ENCODE measurements at regions not wholly inside any gene's neighbourhood (a gene's known extent, or its start where the extent isn't known, plus 50 kb on each side); places are given as distances from the start of the nearest gene placed in this dataset.

- Mint-ChIP-seq H3K9me3 (peaks cover 45% of the 10 kb centered on the region), H3K4me1 (ENCODE audit: low read depth) (peaks cover 8% of the 10 kb centered on the region), H3K27me3 (no peaks in the 10 kb centered on the region), H3K4me3 (no peak overlapping the region), H3K27ac (no peak overlapping the region), H3K36me3 (ENCODE audit: low read depth) (peaks cover 10% of the 10 kb centered on the region)
- intact Hi-C loops (cut with micrococcal nuclease): no loop called here
Observed at GRCh38 chr18:10229458-10229857, 225.0 kb upstream of the APCDD1 start.

DNA sequence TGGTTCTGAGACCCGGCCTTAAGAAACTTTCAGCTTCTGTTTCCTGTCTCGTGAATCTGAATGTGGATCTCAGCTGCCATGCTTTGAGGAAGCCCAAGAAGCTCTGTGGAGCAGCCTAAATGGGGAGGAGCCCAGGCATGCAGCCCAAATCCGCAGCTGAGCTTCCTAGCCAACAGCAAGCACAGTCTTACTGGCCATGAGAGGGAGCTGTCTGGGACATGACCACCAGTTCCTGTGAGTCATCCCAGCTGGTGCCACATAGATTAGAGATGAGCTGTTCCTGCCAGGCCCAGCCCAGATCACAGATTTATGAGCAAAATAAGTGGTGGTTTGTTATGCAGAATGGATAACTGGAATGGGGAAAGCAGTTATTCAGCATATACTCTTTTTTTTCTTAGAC is 224.4 kb upstream of the APCDD1 start:
- Mint-ChIP-seq H3K27me3 (no peaks in the 10 kb centered on the region), H3K4me3 (no peak overlapping the region), H3K4me1 (ENCODE audit: low read depth) (peaks cover 13% of the 10 kb centered on the region), H3K36me3 (ENCODE audit: low read depth) (peaks cover 10% of the 10 kb centered on the region), H3K9me3 (peaks cover 39% of the 10 kb centered on the region), H3K27ac (no peak overlapping the region)
- intact Hi-C loops (cut with micrococcal nuclease): no loop called here

DNA sequence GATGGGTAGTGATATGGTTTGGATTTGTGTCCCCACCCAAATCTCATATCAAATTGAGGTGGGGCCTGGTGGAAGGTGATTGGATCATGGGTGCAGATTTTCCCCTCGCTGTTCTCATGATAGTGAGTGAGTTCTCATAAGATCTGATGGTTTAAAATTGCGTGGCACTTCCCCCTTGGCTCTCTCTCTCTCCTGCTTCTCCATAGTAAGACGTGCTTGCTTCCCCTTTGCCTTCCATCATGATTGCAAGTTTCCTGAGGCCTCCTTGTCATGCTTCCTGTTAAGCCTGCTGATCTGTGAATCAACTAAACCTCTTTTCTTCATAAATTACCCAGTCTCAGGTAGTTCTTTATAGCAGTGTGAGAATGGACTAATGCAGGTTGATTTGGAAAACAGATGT is 223.2 kb upstream of the APCDD1 start:
- intact Hi-C loops (cut with micrococcal nuclease): no loop called here
- no peak overlapping the region for H3K27ac Mint-ChIP-seq
- peaks cover 10% of the 10 kb centered on the region for H3K36me3 Mint-ChIP-seq (ENCODE audit: low read depth)

DNA sequence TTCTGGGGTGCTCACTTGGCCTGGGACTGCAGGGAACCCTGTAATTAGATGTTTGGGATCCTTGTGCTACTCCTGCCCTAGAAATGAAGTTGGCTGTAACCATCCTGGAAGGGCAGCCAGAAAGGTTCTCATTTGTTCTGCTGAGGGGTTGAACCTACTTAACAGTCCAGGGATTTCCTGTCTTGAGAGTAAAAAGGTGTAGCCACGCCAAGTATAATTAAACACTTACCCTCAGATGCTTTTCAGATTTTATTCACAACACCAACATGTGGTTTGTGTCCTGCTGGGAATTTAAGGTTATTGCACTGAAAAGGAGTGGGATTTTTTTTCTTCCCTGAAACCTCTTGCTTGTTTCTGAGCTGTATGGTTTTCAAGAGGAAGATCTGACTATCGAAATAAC is 222.4 kb upstream of the APCDD1 start:
- no peaks in the 10 kb centered on the region for H3K27me3 Mint-ChIP-seq
- no peak overlapping the region for H3K4me3 Mint-ChIP-seq
- H3K36me3 Mint-ChIP-seq (ENCODE audit: low read depth): peaks cover 10% of the 10 kb centered on the region
- H3K4me1 Mint-ChIP-seq (ENCODE audit: low read depth): peaks cover 15% of the 10 kb centered on the region
- peaks cover 29% of the 10 kb centered on the region for H3K9me3 Mint-ChIP-seq
- intact Hi-C loops (cut with micrococcal nuclease): no loop called here
- H3K27ac Mint-ChIP-seq: no peak overlapping the region

More for the DNA sequence above, 223.2 kb upstream of the APCDD1 start:
- Mint-ChIP-seq H3K4me3 (no peak overlapping the region), H3K9me3 (peaks cover 29% of the 10 kb centered on the region), H3K27me3 (no peaks in the 10 kb centered on the region), H3K4me1 (ENCODE audit: low read depth) (peaks cover 15% of the 10 kb centered on the region)

GRCh38 chr18:10233082-10233875 is 221.2 kb upstream of the APCDD1 start:
- Mint-ChIP-seq H3K36me3 (ENCODE audit: low read depth) (peaks cover 10% of the 10 kb centered on the region), H3K4me3 (no peak overlapping the region), H3K27me3 (peaks cover under 1% of the 10 kb centered on the region)

GRCh38 chr18:10234281-10234680 is 220.2 kb upstream of the APCDD1 start:
- H3K36me3 Mint-ChIP-seq (ENCODE audit: low read depth): peaks cover 10% of the 10 kb centered on the region
- H3K4me1 Mint-ChIP-seq (ENCODE audit: low read depth): peaks cover 23% of the 10 kb centered on the region
- peaks cover 4% of the 10 kb centered on the region for H3K27me3 Mint-ChIP-seq
- intact Hi-C loops (cut with micrococcal nuclease): no loop called here
- peaks cover 29% of the 10 kb centered on the region for H3K9me3 Mint-ChIP-seq
- H3K4me3 Mint-ChIP-seq: no peak overlapping the region
- no peak overlapping the region for H3K27ac Mint-ChIP-seq

More at GRCh38 chr18:10233082-10233875, 221.2 kb upstream of the APCDD1 start:
- intact Hi-C loops (cut with micrococcal nuclease): no loop called here
- Mint-ChIP-seq H3K4me1 (ENCODE audit: low read depth) (peaks cover 15% of the 10 kb centered on the region), H3K27ac (no peak overlapping the region), H3K9me3 (peaks cover 29% of the 10 kb centered on the region)

DNA sequence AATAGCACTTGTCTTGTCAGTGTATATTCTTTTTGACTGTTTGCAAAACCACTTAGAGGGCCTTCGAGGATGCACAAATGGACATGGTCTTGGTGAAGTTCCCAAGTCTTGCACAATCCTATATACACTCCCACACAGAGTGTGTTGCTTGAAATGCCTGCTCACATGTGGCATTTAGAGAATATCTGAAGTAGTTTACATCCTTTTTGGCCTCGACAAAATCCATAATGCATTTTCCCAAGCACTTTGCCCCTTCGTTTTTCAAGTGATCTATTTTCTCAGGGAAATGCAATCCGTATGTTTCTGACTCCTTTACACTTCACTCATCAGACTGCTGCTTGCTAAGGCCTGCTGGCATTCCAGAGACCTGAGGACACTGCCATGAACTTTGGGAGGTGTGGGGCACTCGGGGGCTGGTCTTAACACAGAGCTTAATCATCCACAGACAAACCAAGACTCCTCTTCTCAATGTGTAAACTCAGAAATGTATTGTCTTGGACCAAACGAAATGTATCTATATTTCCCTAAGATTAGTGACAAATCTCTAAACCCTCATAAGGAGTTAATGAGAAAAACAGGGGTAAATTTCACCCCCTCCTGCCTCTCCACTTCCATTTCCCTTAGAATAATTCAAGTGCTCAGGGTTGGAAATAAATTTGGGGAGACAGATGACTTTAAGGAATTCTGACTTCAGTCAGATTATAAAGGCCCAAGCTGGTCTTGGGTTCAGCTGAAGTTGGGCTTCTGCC is 219.3 kb upstream of the APCDD1 start:
- Mint-ChIP-seq H3K27ac (no peak overlapping the region), H3K4me1 (ENCODE audit: low read depth) (peaks cover 30% of the 10 kb centered on the region), H3K36me3 (ENCODE audit: low read depth) (peaks cover 10% of the 10 kb centered on the region), H3K27me3 (peaks cover 4% of the 10 kb centered on the region), H3K4me3 (no peak overlapping the region), H3K9me3 (peaks cover 23% of the 10 kb centered on the region)
- intact Hi-C loops (cut with micrococcal nuclease): no loop called here

DNA sequence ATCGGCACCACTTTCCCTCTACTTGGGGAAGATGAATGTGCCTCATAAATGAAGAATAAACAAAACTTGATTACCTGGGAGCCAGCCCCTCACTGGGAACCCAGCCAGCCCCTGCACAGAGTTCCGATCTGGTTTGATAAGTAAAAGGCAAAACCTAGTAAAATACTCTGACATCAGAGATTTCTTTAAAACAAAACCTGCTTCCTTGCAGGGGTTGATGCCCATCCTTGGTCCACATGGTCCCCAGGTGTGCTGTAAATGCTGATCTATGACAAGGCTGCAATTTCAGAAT is 218.8 kb upstream of the APCDD1 start:
- no peak overlapping the region for H3K4me3 Mint-ChIP-seq
- peaks cover 35% of the 10 kb centered on the region for H3K4me1 Mint-ChIP-seq (ENCODE audit: low read depth)
- intact Hi-C loops (cut with micrococcal nuclease): no loop called here
- H3K27me3 Mint-ChIP-seq: peaks cover 4% of the 10 kb centered on the region
- no peak overlapping the region for H3K27ac Mint-ChIP-seq
- H3K9me3 Mint-ChIP-seq: peaks cover 20% of the 10 kb centered on the region
- H3K36me3 Mint-ChIP-seq (ENCODE audit: low read depth): peaks cover 10% of the 10 kb centered on the region

DNA sequence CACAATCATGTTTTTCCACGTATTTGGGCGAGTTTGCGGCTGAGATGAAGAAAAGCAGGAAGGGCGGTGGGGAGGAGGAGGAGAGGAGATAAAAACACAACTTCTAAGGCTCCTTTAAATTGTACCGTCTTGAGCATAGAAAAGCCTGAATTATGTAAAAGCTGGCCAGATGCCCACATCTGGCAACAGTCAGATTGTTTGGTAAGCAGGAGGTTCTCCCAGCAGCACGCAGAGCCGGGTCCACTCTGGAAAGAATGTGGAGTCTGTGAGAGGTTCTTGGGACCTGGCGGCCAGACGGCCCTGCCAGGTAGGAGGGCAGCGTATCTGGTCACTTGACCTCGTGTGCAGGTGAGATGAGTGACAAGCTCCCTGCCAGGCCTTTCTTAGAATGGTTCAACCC is 215.3 kb upstream of the APCDD1 start:
- no peaks in the 10 kb centered on the region for H3K9me3 Mint-ChIP-seq
- intact Hi-C loops (cut with micrococcal nuclease): no loop called here
- H3K4me3 Mint-ChIP-seq: no peak overlapping the region
- H3K4me1 Mint-ChIP-seq (ENCODE audit: low read depth): peaks cover 32% of the 10 kb centered on the region
- no peak overlapping the region for H3K27ac Mint-ChIP-seq
- H3K27me3 Mint-ChIP-seq: peaks cover 4% of the 10 kb centered on the region
- no peaks in the 10 kb centered on the region for H3K36me3 Mint-ChIP-seq (ENCODE audit: low read depth)

GRCh38 chr18:10239991-10240634 is 214.3 kb upstream of the APCDD1 start:
- H3K36me3 Mint-ChIP-seq (ENCODE audit: low read depth): no peaks in the 10 kb centered on the region
- H3K4me1 Mint-ChIP-seq (ENCODE audit: low read depth): peaks cover 23% of the 10 kb centered on the region
- peaks cover 4% of the 10 kb centered on the region for H3K27me3 Mint-ChIP-seq
- H3K27ac Mint-ChIP-seq: no peak overlapping the region
- H3K9me3 Mint-ChIP-seq: no peaks in the 10 kb centered on the region
- no peak overlapping the region for H3K4me3 Mint-ChIP-seq
- intact Hi-C loops (cut with micrococcal nuclease): no loop called here

DNA sequence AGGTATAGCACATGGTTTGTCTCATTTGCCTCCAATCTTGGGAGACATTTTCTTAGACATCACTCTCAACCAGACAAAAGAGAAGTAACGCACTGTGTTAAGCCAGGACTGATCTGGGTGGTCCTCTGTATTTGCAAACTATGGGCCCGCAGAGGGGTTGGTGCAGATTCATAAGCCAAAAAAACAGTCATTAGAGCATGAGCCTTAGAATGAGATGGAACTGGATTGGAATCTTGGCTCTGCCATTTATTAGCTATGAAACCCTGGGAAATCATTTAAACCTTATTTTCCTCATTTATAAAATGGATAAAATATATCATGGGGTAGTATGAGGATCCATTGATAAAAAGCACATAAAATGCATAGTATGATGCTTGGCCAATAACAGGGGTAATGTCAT is 213.5 kb upstream of the APCDD1 start:
- Mint-ChIP-seq H3K4me3 (no peak overlapping the region), H3K27ac (no peak overlapping the region), H3K4me1 (ENCODE audit: low read depth) (peaks cover 21% of the 10 kb centered on the region), H3K36me3 (ENCODE audit: low read depth) (no peaks in the 10 kb centered on the region), H3K27me3 (peaks cover 6% of the 10 kb centered on the region), H3K9me3 (no peaks in the 10 kb centered on the region)
- intact Hi-C loops (cut with micrococcal nuclease): no loop called here

GRCh38 chr18:10241579-10241978 is 212.9 kb upstream of the APCDD1 start:
- Mint-ChIP-seq H3K9me3 (no peaks in the 10 kb centered on the region), H3K4me3 (no peak overlapping the region), H3K27me3 (peaks cover 6% of the 10 kb centered on the region), H3K4me1 (ENCODE audit: low read depth) (peaks cover 22% of the 10 kb centered on the region), H3K27ac (no peak overlapping the region), H3K36me3 (ENCODE audit: low read depth) (no peaks in the 10 kb centered on the region)
- intact Hi-C loops (cut with micrococcal nuclease): no loop called here

DNA sequence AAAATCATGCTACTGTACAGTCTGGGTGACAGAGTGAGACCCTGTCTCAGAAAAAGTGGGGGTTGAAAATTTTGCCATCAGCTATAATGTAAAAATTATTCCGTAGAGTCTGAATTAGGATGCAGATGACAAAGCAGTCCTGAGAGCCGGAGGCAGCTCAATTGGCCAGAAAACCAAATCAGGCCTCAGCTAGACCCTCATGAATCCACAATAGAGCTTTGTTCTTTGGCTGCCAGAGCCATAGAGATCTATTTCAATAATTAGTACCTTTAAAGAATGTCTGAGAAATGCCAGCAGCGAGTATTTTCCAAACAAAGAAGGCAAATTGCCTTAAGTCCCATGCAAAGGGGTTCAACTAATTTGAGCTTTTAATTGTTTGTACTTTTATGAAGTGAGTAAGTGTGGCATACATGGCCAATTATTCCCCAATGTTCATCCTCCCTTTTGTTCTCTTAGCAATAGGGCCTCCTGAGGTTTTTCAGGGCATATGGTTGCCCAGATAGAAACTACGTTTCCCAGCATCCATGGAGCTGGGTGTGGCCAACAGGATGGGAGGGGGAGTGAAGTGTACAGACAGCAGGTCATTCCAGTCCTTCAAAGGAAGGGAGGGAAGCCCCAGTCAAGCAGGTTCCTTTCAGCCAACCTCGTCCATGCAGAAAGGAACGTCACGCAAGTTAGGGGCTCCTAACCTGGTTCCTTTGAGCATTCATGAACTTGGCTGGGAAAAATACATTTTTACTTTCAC is 211.3 kb upstream of the APCDD1 start:
- Mint-ChIP-seq H3K27ac (no peak overlapping the region), H3K4me3 (no peak overlapping the region), H3K9me3 (no peaks in the 10 kb centered on the region), H3K36me3 (ENCODE audit: low read depth) (no peaks in the 10 kb centered on the region), H3K4me1 (ENCODE audit: low read depth) (peaks cover 37% of the 10 kb centered on the region), H3K27me3 (peaks cover 14% of the 10 kb centered on the region)
- intact Hi-C loops (cut with micrococcal nuclease): no loop called here

- Mint-ChIP-seq H3K9me3 (no peaks in the 10 kb centered on the region), H3K27ac (no peak overlapping the region), H3K27me3 (peaks cover 10% of the 10 kb centered on the region), H3K4me3 (no peak overlapping the region), H3K4me1 (ENCODE audit: low read depth) (peaks cover 29% of the 10 kb centered on the region), H3K36me3 (ENCODE audit: low read depth) (no peaks in the 10 kb centered on the region)
- intact Hi-C loops (cut with micrococcal nuclease): no loop called here
Observed at GRCh38 chr18:10244341-10244740, 210.1 kb upstream of the APCDD1 start.
